DMS114 treated with DMSO at 0.1 percent for 48 hours (cell line): ENCODE measurements at regions not wholly inside any gene's neighbourhood (a gene's known extent, or its start where the extent isn't known, plus 50 kb on each side); places are given as distances from the start of the nearest gene placed in this dataset.
"Not testable (repeated sequence)": the region's sequence is repeated elsewhere in the genome, so short reads cannot be mapped to it uniquely, and the experiment has no call there.

Experiments used
- DNase-seq: peaks from one replicate; lab custom pipeline; 2025; ENCODE audit not compliant: unreplicated experiment; lab: John Stamatoyannopoulos, UW

GRCh38 chr21:24419641-24420040, 1187.6 kb downstream of the MRPL39 start:
- not testable (repeated sequence) for DNase-seq

GRCh38 chr21:24418671-24419070, 1188.6 kb downstream of the MRPL39 start:
- no peak for DNase-seq

- no peak for DNase-seq
These were observed 1195.9 kb downstream of the MRPL39 start for GRCh38 chr21:24411429-24411828.

DNA sequence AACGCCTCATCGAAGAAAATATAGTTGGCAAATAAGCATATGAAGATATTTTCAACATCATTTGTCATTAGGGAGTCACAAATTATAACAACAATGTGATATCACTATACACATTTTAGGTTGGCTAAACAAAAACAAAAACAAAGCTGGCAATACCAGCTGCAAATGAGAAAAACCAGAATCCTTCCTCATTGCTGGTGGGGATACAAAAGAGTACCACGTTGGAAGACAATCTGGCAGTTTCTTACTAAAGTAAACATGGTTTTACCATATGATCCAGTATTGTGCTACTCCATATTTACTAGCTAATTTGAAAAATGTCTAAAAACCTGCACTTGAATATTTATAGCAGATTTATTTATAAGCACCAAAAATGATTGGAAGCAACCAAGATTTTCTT, 1204.1 kb downstream of the MRPL39 start:
- no peak for DNase-seq

GRCh38 chr21:24395320-24395923, 1211.9 kb downstream of the MRPL39 start:
- no peak for DNase-seq

DNA sequence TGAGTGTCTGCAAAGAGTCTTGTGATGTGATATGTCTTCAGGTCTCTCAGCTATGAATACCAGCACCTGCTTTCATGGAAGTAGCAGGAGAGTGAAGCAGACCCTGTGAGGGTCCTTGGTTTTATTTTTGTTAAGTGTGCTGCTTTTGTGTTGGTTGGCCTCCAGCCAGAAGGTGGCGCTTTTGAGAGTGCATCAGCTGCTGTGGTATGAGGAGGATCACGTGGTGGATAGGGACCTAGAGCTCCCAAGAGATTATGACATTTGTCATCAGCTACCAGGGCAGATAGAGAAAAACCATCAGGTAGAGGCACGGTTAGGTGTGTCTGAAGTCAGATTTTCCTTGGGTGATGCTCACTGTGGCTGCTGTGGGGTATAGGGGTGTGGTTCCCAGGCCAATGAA, 1232.1 kb downstream of the MRPL39 start:
- no peak for DNase-seq

DNA sequence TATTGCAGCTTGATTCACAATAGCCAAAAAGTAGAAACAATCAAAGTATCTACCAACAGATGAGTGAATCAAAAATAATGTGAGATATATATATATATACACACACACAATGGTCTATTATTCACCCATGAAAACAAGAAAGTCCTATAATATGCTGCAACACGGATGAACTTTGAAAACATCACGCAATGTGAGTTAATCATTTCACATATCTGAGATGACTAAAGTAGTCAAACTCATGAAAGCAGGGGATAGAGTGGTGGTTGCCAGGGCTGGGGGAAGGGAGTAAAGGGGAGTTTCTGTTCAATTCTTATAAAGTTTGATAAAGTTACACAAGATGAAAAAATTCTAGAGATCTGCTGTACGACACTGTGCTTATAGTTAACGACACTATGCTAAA, 1234.8 kb downstream of the MRPL39 start:
- DNase-seq: no peak

DNA sequence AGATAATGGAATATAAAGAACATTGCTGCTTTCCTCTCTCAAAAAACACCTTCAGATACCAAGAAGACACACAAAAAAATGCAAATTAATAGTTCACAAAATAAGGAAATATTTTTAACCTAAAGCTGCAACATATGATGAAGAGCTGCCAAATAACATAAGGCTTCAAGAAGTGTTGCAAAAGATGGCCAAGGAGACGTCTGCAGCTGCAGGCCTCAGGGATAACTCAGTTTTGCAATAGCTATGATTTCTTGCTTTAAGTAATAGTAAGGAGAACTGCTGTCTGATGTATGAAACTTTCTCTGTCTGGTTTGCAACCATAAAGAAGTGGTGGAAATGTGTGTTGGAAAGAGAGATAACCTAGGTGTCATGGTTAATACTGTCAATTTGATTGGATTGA, 1237.5 kb downstream of the MRPL39 start:
- no peak for DNase-seq

DNA sequence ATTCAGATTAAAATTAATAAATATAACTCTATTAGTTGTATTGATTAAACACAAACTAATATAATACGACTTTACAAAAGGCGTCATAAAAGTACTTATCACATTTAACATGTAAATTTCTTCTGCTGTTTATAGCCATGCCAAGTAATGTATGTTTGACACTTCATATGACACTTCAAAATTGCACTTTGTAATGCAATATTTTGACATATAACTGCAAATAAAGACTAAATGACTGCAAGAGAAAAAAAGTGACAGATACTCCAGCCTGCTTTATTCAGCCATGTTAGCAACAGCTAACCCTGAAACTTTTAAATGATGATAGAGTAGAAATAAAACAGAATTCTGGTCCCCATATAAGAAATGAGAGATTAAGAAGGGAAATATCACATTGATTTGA, 1238.0 kb downstream of the MRPL39 start:
- DNase-seq: no peak

- no peak for DNase-seq
These were observed 1239.3 kb downstream of the MRPL39 start for GRCh38 chr21:24367936-24368335.

DNA sequence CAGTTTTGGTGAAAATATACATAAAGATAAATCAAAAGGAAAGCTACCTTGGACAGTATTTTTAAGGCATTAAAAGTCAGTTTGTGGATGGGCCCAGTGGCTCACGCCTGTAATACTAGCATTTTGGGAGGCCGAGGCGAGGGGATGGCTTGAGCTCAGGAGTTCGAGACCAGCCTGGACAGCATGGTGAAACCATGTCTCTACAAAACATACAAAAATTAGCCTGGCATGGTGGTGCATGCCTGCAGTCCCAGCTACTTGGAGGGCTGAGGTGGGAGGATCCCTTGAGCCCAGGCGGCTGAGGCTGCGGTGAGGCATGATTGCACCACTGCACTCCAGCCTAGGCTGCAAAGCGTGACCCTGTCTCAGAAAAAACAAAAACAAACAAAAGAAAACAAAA, 1253.8 kb downstream of the MRPL39 start:
- DNase-seq: no peak

DNA sequence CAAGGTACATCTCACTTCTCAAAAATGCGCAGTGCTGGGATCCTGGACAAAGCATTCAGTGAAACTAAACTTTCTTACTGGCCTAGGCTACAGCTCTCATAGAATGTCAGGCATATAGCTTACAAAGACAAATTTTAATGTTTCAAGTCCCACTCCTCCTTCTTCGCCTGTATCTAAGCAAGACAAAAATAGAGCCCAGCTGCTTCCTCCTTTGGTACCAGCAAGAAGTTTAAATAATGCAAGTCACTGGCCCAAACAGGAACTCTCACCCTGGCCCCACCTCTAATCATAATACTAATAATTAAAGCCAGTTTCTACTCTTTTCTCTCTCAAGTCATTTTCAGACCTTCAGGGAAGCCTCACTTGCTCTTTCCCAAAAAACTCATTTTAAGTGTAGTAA, 1267.9 kb downstream of the MRPL39 start:
- no peak for DNase-seq

- DNase-seq: no peak
These were observed 1270.8 kb downstream of the MRPL39 start for GRCh38 chr21:24336491-24336890.

DNA sequence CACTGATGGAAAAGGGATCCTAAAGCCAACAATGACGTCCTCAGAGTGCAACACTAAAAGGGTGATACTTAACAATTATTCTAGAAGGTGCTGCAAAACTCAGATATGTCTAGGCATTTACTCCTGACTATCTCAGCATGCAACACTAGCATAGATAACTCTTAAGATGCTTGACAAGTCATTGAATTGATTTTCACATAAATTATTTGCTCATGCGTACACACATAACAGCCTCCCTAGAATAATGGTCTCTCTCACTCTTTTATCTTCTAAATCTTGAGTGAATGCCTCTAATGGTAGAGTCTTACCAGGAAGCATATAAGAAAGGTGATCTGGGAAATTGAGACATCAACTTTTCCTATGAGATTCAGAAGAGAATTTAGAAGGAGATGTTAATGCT, 1283.7 kb downstream of the MRPL39 start:
- DNase-seq: no peak

DNA sequence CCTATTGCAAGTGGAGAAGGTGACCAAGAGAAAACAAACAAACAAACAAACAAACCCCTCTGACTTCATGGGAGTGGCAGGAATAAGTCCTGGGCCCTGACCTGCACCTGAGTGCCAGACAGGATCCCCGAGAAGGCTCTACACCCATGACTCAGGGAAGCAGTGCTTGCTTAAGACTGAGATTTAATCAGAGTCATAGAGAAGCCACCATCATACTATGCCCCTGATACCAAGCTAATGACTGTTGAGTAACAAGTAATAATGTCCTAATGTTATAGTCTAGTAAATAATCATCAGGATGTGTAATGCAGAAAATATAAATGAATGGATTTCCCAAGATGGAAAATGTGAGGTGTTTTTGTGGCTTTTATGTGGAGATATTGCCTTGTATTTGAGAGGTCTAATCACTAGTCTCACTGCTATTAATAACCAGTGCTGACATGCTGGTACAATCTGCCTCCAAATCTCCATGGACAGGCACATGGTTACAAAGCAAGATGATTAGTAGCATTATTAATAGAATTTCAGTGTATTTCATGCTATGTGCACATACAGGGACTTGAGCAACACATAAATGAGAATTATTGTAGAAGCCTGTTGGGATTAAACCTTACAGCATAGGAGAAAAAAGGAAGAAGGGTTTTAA, 1290.9 kb downstream of the MRPL39 start:
- DNase-seq: no peak

DNA sequence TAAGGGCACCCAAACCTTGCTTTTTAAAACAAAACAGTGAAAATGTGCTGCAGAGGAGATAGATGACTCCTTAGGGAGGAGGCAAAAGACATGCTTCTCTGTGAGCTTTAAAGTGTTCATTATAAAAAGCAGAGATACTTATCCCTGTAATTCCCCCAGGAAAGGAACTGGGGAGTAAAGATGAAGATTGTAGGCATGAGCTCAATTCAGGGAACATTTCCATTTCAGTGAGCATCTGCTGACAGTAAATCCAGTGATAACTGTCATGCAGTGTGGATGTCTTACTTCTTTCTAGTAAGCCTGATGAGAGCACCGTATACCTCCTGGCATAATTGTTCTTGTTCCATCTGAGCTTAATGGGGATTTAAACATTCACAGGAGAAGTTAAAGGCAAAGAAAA, 1296.5 kb downstream of the MRPL39 start:
- DNase-seq: no peak

DNA sequence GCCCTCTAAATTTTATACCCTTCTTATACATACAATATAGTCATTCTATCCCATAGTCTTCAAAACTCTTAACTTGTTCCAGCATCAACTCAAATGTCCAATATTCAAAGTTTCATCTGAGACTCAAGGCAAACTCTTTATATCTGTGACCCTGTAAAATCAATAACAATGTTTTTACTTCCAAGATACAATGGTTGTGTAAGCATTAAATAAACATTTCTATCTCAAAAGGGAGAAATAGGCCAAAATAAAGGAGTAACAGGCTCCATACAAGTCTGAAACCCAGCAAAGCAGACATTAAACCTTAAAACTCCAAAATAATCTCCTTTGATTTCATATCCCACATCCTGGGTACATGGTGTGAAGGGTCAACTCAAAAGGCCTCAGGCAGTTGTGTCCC, 1299.1 kb downstream of the MRPL39 start:
- DNase-seq: no peak

DNA sequence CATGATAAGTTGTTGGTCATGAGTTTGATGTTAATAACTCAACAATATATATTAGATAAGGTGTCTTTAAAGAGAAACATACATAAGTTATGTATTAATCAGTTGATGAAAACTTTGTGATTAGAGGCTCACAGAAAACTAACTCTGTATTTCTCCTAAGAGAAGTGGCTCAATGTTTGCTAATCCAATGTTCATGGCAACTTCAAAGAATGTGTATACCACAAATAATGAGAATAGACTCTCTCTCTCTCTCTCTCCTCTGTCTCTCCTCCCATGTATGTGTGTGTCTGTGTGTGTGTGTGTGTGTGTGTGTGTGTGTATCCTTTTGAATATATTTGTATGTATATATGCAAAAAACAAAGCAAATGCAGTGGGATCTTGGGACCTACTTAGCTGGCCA, 1304.9 kb downstream of the MRPL39 start:
- no peak for DNase-seq

GRCh38 chr21:24298040-24298439, 1309.2 kb downstream of the MRPL39 start:
- DNase-seq: no peak

DNA sequence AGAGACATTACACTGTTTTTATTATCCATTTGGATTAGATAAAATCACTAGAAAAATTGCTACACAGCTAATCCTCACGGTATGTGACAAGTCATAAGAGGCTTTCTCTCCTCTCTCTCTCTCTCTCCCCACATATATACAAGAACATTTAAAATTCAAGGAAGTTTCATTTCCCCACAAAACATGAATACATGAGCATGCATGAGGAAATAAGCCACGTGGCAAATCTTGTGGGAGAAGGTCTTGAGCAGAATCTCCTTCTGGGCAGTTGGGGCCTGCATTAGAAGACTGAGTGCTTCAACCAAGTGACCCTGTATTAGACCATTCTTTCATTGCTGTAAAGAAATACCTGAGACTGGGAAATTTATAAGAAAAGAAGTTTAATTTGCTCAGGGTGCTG, 1313.1 kb downstream of the MRPL39 start:
- DNase-seq: no peak

GRCh38 chr21:24290151-24290833, 1317.0 kb downstream of the MRPL39 start:
- DNase-seq: no peak

- no peak for DNase-seq
These were observed 1317.7 kb downstream of the MRPL39 start for GRCh38 chr21:24289539-24289938.

DNA sequence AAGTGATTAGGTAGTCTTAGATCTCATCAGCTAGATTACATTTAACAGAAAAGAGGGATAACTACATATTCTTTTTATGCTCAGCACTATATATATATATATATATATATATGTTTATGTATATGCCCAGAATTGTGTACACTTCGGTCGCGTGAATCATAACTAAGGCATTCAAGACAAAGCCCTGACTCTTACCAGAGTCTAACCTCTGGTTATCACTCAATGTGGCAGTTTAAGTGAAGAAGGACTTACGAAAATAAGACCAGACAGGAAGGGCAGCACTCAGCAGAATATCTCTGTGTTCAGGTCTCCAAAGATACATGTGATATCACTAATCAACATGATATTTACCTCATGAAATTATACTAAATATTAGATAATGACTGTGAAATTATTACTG, 1326.7 kb downstream of the MRPL39 start:
- no peak for DNase-seq
